NB4 (cell line): ENCODE measurements at regions not wholly inside any gene's neighbourhood (a gene's known extent, or its start where the extent isn't known, plus 50 kb on each side); places are given as distances from the start of the nearest gene placed in this dataset.

Experiments
- CTCF ChIP-seq: IDR thresholded peaks from one replicate; pipeline ENCODE4 v1.5.1; 2012; ENCODE audit warnings: low read depth, low read length
- MAX ChIP-seq: IDR thresholded peaks from 2 replicates; pipeline ENCODE4 v1.6.1; 2011; ENCODE audit warnings: low read depth, low read length
- POLR2A ChIP-seq: IDR thresholded peaks from 2 replicates; pipeline ENCODE4 v1.6.1; 2011; ENCODE audit warnings: mild to moderate bottlenecking; ENCODE audit not compliant: insufficient read length; ENCODE audit errors: extremely low read depth

GRCh38 chr1:19547814-19548213, 62.5 kb upstream of the CAPZB start:
- TF ChIP-seq CTCF (no peak), MAX (no peak), POLR2A (no peak)
